ENCODE measurements at regions not wholly inside any gene's neighbourhood (a gene's known extent, or its start where the extent isn't known, plus 50 kb on each side); places are given as distances from the start of the nearest gene placed in this dataset.

DNA sequence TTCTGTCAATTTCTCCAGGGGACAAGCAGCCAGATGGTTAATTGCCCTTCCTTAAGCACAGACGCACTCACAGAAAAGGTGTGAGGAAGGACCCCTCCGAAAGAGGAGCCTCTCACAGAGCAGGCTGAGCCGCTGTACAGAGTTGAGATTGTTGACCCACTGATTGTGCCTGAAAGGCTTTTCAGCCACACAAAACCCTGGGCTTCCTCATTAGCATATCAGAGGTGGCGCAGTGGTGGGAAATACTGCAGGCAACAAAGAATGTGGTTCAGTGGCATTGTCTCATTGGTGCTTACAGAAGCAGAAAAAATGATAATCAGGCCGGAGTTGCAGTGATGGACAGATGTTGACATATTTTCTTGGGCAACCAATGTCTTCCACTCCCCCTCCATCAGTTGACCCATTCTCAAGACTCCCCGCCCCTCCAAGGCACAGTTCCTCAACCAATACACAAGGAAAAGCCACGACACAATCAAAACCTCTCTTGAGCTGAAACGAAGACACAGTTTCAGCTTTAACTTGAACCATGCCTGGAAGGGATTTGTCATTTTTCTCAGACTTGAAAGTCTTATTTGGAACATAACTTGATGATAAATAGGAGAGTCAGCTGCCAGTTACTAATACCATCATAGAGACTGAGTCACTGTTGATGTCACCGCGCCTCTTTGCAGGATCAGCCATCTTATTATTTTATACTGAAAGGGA is 53.1 kb downstream of the ATXN3L start:
- Histone ChIP-seq H3K36me3 (ENCODE audit: control insufficient read depth in 2 of 2, insufficient read depth in 2 of 2, low read length in 1 of 2) (no peaks in the 10 kb centered on the region), H3K27me3 (ENCODE audit: control insufficient read depth in 1 of 2, insufficient read depth in 2 of 2, low read length in 2 of 2) (peaks cover 0 to under 1% of the 10 kb centered on the region in 2 donors), H3K9me3 (ENCODE audit: control insufficient read depth in 2 of 2, insufficient read depth in 1 of 2, low read depth in 1 of 2, low read length in 1 of 2) (no peaks in the 10 kb centered on the region), H3K4me3 (ENCODE audit: low read depth in 1 of 2, low read length in 2 of 2) (no peak overlapping the region), H3K27ac (ENCODE audit: low read depth in 2 of 2, low read length in 1 of 2) (peak overlapping the region in 1 of 2 donors; percentile 37), H3K4me1 (ENCODE audit: control insufficient read depth in 2 of 2, insufficient read depth in 2 of 2, low read length in 1 of 2) (no peaks in the 10 kb centered on the region)
- WGBS, 2 donors, result 78 to 79% methylated on average over 10 of the region's 10 CpGs

GRCh38 chrX:13265549-13266132 is 54.2 kb downstream of the ATXN3L start:
- no peaks in the 10 kb centered on the region for H3K36me3 ChIP-seq (ENCODE audit: control insufficient read depth in 2 of 2, insufficient read depth in 2 of 2, low read length in 1 of 2)
- H3K27ac ChIP-seq (ENCODE audit: low read depth in 2 of 2, low read length in 1 of 2), result no peak overlapping the region
- no peaks in the 10 kb centered on the region for H3K9me3 ChIP-seq (ENCODE audit: control insufficient read depth in 2 of 2, insufficient read depth in 1 of 2, low read depth in 1 of 2, low read length in 1 of 2)
- H3K4me3 ChIP-seq (ENCODE audit: low read depth in 1 of 2, low read length in 2 of 2), result no peak overlapping the region
- peaks cover 0 to 2% of the 10 kb centered on the region in 2 donors for H3K27me3 ChIP-seq (ENCODE audit: control insufficient read depth in 1 of 2, insufficient read depth in 2 of 2, low read length in 2 of 2)
- H3K4me1 ChIP-seq (ENCODE audit: control insufficient read depth in 2 of 2, insufficient read depth in 2 of 2, low read length in 1 of 2), result no peaks in the 10 kb centered on the region
- WGBS, 2 donors, result 75 to 87% methylated on average over 4 of the region's 4 CpGs

GRCh38 chrX:13265111-13265510 is 54.7 kb downstream of the ATXN3L start:
- H3K4me1 ChIP-seq (ENCODE audit: control insufficient read depth in 2 of 2, insufficient read depth in 2 of 2, low read length in 1 of 2), result no peaks in the 10 kb centered on the region
- no peak overlapping the region for H3K27ac ChIP-seq (ENCODE audit: low read depth in 2 of 2, low read length in 1 of 2)
- peaks cover 0 to 2% of the 10 kb centered on the region in 2 donors for H3K27me3 ChIP-seq (ENCODE audit: control insufficient read depth in 1 of 2, insufficient read depth in 2 of 2, low read length in 2 of 2)
- H3K9me3 ChIP-seq (ENCODE audit: control insufficient read depth in 2 of 2, insufficient read depth in 1 of 2, low read depth in 1 of 2, low read length in 1 of 2), result no peaks in the 10 kb centered on the region
- no peak overlapping the region for H3K4me3 ChIP-seq (ENCODE audit: low read depth in 1 of 2, low read length in 2 of 2)
- H3K36me3 ChIP-seq (ENCODE audit: control insufficient read depth in 2 of 2, insufficient read depth in 2 of 2, low read length in 1 of 2), result no peaks in the 10 kb centered on the region
- 86 to 100% methylated on average over 1 of the region's 1 CpG for WGBS, 2 donors

DNA sequence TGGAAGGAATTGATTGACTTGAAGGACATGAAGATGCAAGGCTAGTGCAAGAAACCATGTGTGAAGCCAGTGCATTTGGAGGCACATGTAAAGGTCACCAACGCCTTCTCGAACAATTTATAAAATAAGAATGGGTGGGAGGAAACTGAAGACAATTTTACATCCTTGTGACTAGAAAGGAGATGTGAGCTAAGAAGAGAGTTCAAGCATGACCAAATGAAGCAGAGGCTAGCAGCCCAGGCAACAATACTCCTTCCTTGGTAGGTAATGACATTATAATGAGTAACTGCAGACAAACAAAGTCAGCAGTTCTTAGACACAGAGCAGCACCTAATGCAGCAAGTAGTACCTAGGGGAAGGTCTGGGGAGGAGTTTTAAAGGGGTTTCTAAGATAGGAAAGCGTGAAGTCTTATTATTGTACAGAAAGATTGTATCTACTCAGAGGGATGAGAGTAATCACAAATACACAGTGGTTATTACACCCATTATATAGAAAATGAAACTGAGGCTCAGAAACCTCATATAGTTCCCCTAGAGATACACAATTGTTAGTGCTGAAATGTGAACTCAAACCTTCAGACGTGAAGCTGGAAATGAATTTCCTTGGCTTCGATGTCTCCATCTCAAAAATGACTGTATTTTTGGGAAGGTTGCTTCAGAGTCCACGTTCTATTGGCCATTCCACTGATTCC is 56.1 kb downstream of the ATXN3L start:
- Histone ChIP-seq H3K27ac (ENCODE audit: low read depth in 2 of 2, low read length in 1 of 2) (no peak overlapping the region), H3K4me3 (ENCODE audit: low read depth in 1 of 2, low read length in 2 of 2) (no peak overlapping the region), H3K27me3 (ENCODE audit: control insufficient read depth in 1 of 2, insufficient read depth in 2 of 2, low read length in 2 of 2) (peaks cover 0 to 2% of the 10 kb centered on the region in 2 donors), H3K36me3 (ENCODE audit: control insufficient read depth in 2 of 2, insufficient read depth in 2 of 2, low read length in 1 of 2) (no peaks in the 10 kb centered on the region), H3K9me3 (ENCODE audit: control insufficient read depth in 2 of 2, insufficient read depth in 1 of 2, low read depth in 1 of 2, low read length in 1 of 2) (no peaks in the 10 kb centered on the region), H3K4me1 (ENCODE audit: control insufficient read depth in 2 of 2, insufficient read depth in 2 of 2, low read length in 1 of 2) (no peaks in the 10 kb centered on the region)
- WGBS, 2 donors, result 85 to 90% methylated on average over 6 of the region's 6 CpGs

- WGBS, 2 donors, result 85 to 94% methylated on average over 5 of the region's 5 CpGs
- Histone ChIP-seq H3K4me3 (ENCODE audit: low read depth in 1 of 2, low read length in 2 of 2) (no peak overlapping the region), H3K36me3 (ENCODE audit: control insufficient read depth in 2 of 2, insufficient read depth in 2 of 2, low read length in 1 of 2) (no peaks in the 10 kb centered on the region), H3K4me1 (ENCODE audit: control insufficient read depth in 2 of 2, insufficient read depth in 2 of 2, low read length in 1 of 2) (no peaks in the 10 kb centered on the region), H3K9me3 (ENCODE audit: control insufficient read depth in 2 of 2, insufficient read depth in 1 of 2, low read depth in 1 of 2, low read length in 1 of 2) (no peaks in the 10 kb centered on the region), H3K27ac (ENCODE audit: low read depth in 2 of 2, low read length in 1 of 2) (no peak overlapping the region), H3K27me3 (ENCODE audit: control insufficient read depth in 1 of 2, insufficient read depth in 2 of 2, low read length in 2 of 2) (peaks cover 0 to 2% of the 10 kb centered on the region in 2 donors)
Observed at GRCh38 chrX:13261348-13261747, 58.5 kb downstream of the ATXN3L start.

GRCh38 chrX:13260598-13260997 is 59.3 kb downstream of the ATXN3L start:
- WGBS, 2 donors, result 79 to 89% methylated on average over 4 of the region's 4 CpGs
- no peaks in the 10 kb centered on the region for H3K9me3 ChIP-seq (ENCODE audit: control insufficient read depth in 2 of 2, insufficient read depth in 1 of 2, low read depth in 1 of 2, low read length in 1 of 2)

DNA sequence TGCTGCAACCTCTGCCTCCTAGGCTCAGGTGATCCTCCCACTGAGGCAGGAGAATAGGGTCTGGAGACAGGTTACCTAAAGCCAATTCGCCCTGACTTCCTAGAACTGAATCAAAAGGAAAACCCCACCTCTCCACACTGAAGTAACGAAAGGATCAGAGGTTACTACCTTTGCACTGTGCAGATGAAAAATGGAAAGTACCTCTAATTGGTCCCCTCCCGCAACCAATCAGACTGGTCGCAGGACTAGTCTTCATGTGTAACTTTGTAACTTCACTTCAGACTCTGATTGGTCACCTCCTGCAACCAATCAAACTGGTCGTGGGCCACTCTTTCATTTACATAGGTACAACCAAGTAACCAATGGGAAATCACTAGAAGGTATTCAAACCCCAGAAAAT is 61.1 kb downstream of the ATXN3L start:
- Histone ChIP-seq H3K4me3 (ENCODE audit: low read depth in 1 of 2, low read length in 2 of 2) (no peak overlapping the region), H3K9me3 (ENCODE audit: control insufficient read depth in 2 of 2, insufficient read depth in 1 of 2, low read depth in 1 of 2, low read length in 1 of 2) (no peaks in the 10 kb centered on the region), H3K27me3 (ENCODE audit: control insufficient read depth in 1 of 2, insufficient read depth in 2 of 2, low read length in 2 of 2) (peaks cover 0 to 2% of the 10 kb centered on the region in 2 donors), H3K36me3 (ENCODE audit: control insufficient read depth in 2 of 2, insufficient read depth in 2 of 2, low read length in 1 of 2) (no peaks in the 10 kb centered on the region), H3K27ac (ENCODE audit: low read depth in 2 of 2, low read length in 1 of 2) (no peak overlapping the region), H3K4me1 (ENCODE audit: control insufficient read depth in 2 of 2, insufficient read depth in 2 of 2, low read length in 1 of 2) (no peaks in the 10 kb centered on the region)
- WGBS, 2 donors, result 83 to 93% methylated on average over 5 of the region's 5 CpGs

More at GRCh38 chrX:13260598-13260997, 59.3 kb downstream of the ATXN3L start:
- no peak overlapping the region for H3K27ac ChIP-seq (ENCODE audit: low read depth in 2 of 2, low read length in 1 of 2)
- peaks cover 0 to 2% of the 10 kb centered on the region in 2 donors for H3K27me3 ChIP-seq (ENCODE audit: control insufficient read depth in 1 of 2, insufficient read depth in 2 of 2, low read length in 2 of 2)
- H3K36me3 ChIP-seq (ENCODE audit: control insufficient read depth in 2 of 2, insufficient read depth in 2 of 2, low read length in 1 of 2), result no peaks in the 10 kb centered on the region
- H3K4me1 ChIP-seq (ENCODE audit: control insufficient read depth in 2 of 2, insufficient read depth in 2 of 2, low read length in 1 of 2), result no peaks in the 10 kb centered on the region
- no peak overlapping the region for H3K4me3 ChIP-seq (ENCODE audit: low read depth in 1 of 2, low read length in 2 of 2)

GRCh38 chrX:13258052-13258444 is 61.8 kb downstream of the ATXN3L start:
- Histone ChIP-seq H3K9me3 (ENCODE audit: control insufficient read depth in 2 of 2, insufficient read depth in 1 of 2, low read depth in 1 of 2, low read length in 1 of 2) (no peaks in the 10 kb centered on the region), H3K4me1 (ENCODE audit: control insufficient read depth in 2 of 2, insufficient read depth in 2 of 2, low read length in 1 of 2) (no peaks in the 10 kb centered on the region), H3K27me3 (ENCODE audit: control insufficient read depth in 1 of 2, insufficient read depth in 2 of 2, low read length in 2 of 2) (peaks cover 0 to 2% of the 10 kb centered on the region in 2 donors), H3K4me3 (ENCODE audit: low read depth in 1 of 2, low read length in 2 of 2) (no peak overlapping the region), H3K36me3 (ENCODE audit: control insufficient read depth in 2 of 2, insufficient read depth in 2 of 2, low read length in 1 of 2) (no peaks in the 10 kb centered on the region), H3K27ac (ENCODE audit: low read depth in 2 of 2, low read length in 1 of 2) (no peak overlapping the region)
- WGBS, 2 donors, result 73 to 77% methylated on average over 3 of the region's 3 CpGs

DNA sequence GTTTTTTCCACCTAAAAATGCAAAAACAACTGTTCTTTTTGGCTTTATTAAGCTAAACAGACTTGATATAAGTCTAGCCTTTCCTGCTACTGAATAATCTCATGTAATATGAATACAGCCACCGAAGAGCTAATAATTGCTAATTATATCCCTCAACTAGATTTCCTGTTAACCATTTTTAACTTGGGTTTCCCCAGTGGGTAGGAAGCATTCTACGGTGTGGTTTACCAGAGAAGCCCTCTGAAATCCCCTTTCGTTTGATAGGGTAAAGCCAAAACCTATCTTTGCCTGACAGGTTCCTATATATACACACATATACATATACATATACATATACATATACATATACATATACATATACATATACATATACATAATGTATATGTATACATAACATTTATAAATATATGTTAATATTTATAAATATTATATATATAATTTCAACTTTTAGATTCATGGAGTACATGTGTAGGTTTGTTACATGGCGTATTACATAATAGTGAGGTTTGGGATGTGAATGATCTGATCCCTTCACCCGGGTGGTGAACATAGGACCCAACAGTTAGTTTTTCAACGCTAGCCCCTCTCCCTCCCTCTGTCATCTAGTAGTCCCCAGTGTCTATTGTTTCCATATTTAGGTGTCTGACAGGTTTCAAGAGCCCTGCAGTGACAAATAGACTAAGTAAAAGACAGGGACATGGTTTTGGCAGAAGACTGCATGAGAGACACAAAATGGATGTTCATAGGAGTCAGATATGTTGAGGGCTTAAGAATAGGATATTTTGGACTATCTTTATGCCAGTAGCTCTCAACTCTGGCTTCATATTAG is 62.4 kb downstream of the ATXN3L start:
- no peaks in the 10 kb centered on the region for H3K36me3 ChIP-seq (ENCODE audit: control insufficient read depth in 2 of 2, insufficient read depth in 2 of 2, low read length in 1 of 2)
- 69 to 76% methylated on average over 6 of the region's 6 CpGs for WGBS, 2 donors

More for the DNA sequence above, 62.4 kb downstream of the ATXN3L start:
- H3K27me3 ChIP-seq (ENCODE audit: control insufficient read depth in 1 of 2, insufficient read depth in 2 of 2, low read length in 2 of 2), result peaks cover 0 to 2% of the 10 kb centered on the region in 2 donors
- no peak overlapping the region for H3K4me3 ChIP-seq (ENCODE audit: low read depth in 1 of 2, low read length in 2 of 2)
- no peaks in the 10 kb centered on the region for H3K9me3 ChIP-seq (ENCODE audit: control insufficient read depth in 2 of 2, insufficient read depth in 1 of 2, low read depth in 1 of 2, low read length in 1 of 2)
- H3K27ac ChIP-seq (ENCODE audit: low read depth in 2 of 2, low read length in 1 of 2), result no peak overlapping the region
- no peaks in the 10 kb centered on the region for H3K4me1 ChIP-seq (ENCODE audit: control insufficient read depth in 2 of 2, insufficient read depth in 2 of 2, low read length in 1 of 2)

Data from esophagus (tissue), 2 donors.